SK-N-SH (cell line): ENCODE measurements at regions not wholly inside any gene's neighbourhood (a gene's known extent, or its start where the extent isn't known, plus 50 kb on each side); places are given as distances from the start of the nearest gene placed in this dataset.

Experiments used
- CTCF ChIA-PET: fragments of 300-600, 350-600 bp; formaldehyde crosslinking; extraction: SDS; loops from one replicate; lab custom pipeline; 2021; lab: Yijun Ruan, JAX
- POLR2A ChIA-PET: fragments of 350-600 bp; sonication (Branson Sonifier 250); formaldehyde crosslinking; extraction: SDS; loops from one replicate; lab custom pipeline; 2020; ENCODE audit warnings: antibody characterized with exemption, inconsistent platforms; lab: Yijun Ruan, JAX
- DNase-seq: peaks from one replicate; pipeline ENCODE4 v3.0.0; 2012
- H2AFZ ChIP-seq: fragments of 200-600 bp; sonication (generic); 2 replicates; pipeline ENCODE4 v1.8.1; 2016; ENCODE audit warnings: antibody characterized with exemption, mild to moderate bottlenecking, low read depth
- H3F3A ChIP-seq: fragments of 200-600 bp; sonication (generic); replicated peaks from 2 replicates; pipeline ENCODE3; 2016; ENCODE audit warnings: antibody characterized with exemption, mild to moderate bottlenecking; ENCODE audit not compliant: insufficient read depth
- H3K27ac ChIP-seq, 2 experiments: fragments of 200-500 bp in 1 of 2; fragments of 200-600 bp in 1 of 2; sonication (Bioruptor generic) in 1 of 2; sonication (generic), shearing (Covaris generic) in 1 of 2; 2 replicates each; pipeline versions ENCODE4 v1.5.1 to v1.6.1; 2014 to 2016; ENCODE audit warnings: low read depth in 2 of 2, inconsistent platforms in 1 of 2, low read length in 1 of 2, mild to moderate bottlenecking in 1 of 2, mixed read lengths in 1 of 2
- H3K27me3 ChIP-seq: fragments of 200-600 bp; sonication (generic), shearing (Covaris generic); 2 replicates; pipeline ENCODE4 v1.6.1; 2016; ENCODE audit warnings: mixed run types; ENCODE audit not compliant: insufficient read depth
- H3K36me3 ChIP-seq, 2 experiments: fragments of 200-500 bp in 1 of 2; fragments of 200-600 bp in 1 of 2; sonication (Bioruptor generic) in 1 of 2; sonication (generic) in 1 of 2; replicated peaks in 1 of 2; 2 replicates each; pipeline versions ENCODE3 to v1.5.1; 2014 to 2016; ENCODE audit warnings: low read length in 1 of 2, mild to moderate bottlenecking in 1 of 2; ENCODE audit not compliant: insufficient read depth in 2 of 2, control insufficient read depth in 1 of 2
- H3K4me1 ChIP-seq, 2 experiments: fragments of 200-500 bp in 1 of 2; fragments of 200-600 bp in 1 of 2; sonication (Bioruptor generic) in 1 of 2; sonication (generic), shearing (Covaris generic) in 1 of 2; 2 replicates each; pipeline versions ENCODE4 v1.5.1 to v1.6.1; 2014 to 2016; ENCODE audit warnings: low read depth in 1 of 2, low read length in 1 of 2, mixed run types in 1 of 2; ENCODE audit not compliant: insufficient read depth in 2 of 2, control insufficient read depth in 1 of 2
- H3K4me2 ChIP-seq: fragments of 200-600 bp; sonication (generic), shearing (Covaris generic); 2 replicates; pipeline ENCODE4 v1.6.1; 2017; ENCODE audit warnings: mixed run types
- H3K4me3 ChIP-seq, 2 experiments: fragments of 200-500 bp in 1 of 2; fragments of 200-600 bp in 1 of 2; sonication (Bioruptor generic) in 1 of 2; sonication (generic), shearing (Covaris generic) in 1 of 2; 2 replicates each; pipeline versions ENCODE4 v1.5.1 to v1.8.1; 2014 to 2016; ENCODE audit warnings: low read depth in 2 of 2, inconsistent platforms in 1 of 2, low read length in 1 of 2, mild to moderate bottlenecking in 1 of 2, mixed read lengths in 1 of 2, moderate library complexity in 1 of 2
- H3K79me2 ChIP-seq: fragments of 200-600 bp; sonication (generic); 2 replicates; pipeline ENCODE4 v1.8.1; 2017; ENCODE audit warnings: mild to moderate bottlenecking; ENCODE audit not compliant: insufficient read depth
- H3K9ac ChIP-seq: fragments of 200-600 bp; sonication (generic); 2 replicates; pipeline ENCODE4 v1.6.1; 2017; ENCODE audit warnings: mixed run types
- H3K9me2 ChIP-seq: fragments of 200-600 bp; sonication (generic); 2 replicates; pipeline ENCODE4 v1.6.1; 2017; ENCODE audit warnings: mixed run types
- H3K9me3 ChIP-seq: fragments of 200-600 bp; sonication (generic); 2 replicates; pipeline ENCODE4 v1.6.1; 2017; ENCODE audit warnings: mixed run types, mild to moderate bottlenecking, moderate library complexity
- H4K20me1 ChIP-seq: fragments of 200-600 bp; sonication (generic); 2 replicates; pipeline ENCODE4 v1.6.1; 2017; ENCODE audit warnings: mild to moderate bottlenecking, mixed run types; ENCODE audit not compliant: insufficient read depth
- ELF1 ChIP-seq: IDR thresholded peaks from 2 replicates; pipeline ENCODE4 v1.4.0; 2012
- EP300 ChIP-seq, 2 experiments: IDR thresholded peaks; 2 replicates each; pipeline versions ENCODE4 v1.4.0 to v1.6.1; 2012; ENCODE audit warnings: borderline replicate concordance in 1 of 2, low read depth in 1 of 2, low read length in 1 of 2
- EZH2phosphoT487 ChIP-seq: fragments of 200-600 bp; sonication (generic); IDR thresholded peaks from 2 replicates; pipeline ENCODE4 v1.6.1; 2017; ENCODE audit warnings: low read depth, mixed run types, mild to moderate bottlenecking, antibody characterized with exemption, moderate library complexity, borderline replicate concordance
- GABPA ChIP-seq: IDR thresholded peaks from 2 replicates; pipeline ENCODE4 v1.4.0; 2012; ENCODE audit warnings: low read depth, mild to moderate bottlenecking
- GATA2 ChIP-seq: sonication (generic); formaldehyde crosslinking; IDR thresholded peaks from 2 replicates; pipeline ENCODE4 v1.5.0; 2020; ENCODE audit warnings: mild to moderate bottlenecking, missing genetic modification reagents
- NFIC ChIP-seq: IDR thresholded peaks from 2 replicates; pipeline ENCODE4 v1.4.0; 2012; ENCODE audit warnings: borderline replicate concordance
- RXRA ChIP-seq: IDR thresholded peaks from 2 replicates; pipeline ENCODE4 v1.4.0; 2012; ENCODE audit warnings: low read depth, mild to moderate bottlenecking, borderline replicate concordance
- TCF12 ChIP-seq: IDR thresholded peaks from 2 replicates; pipeline ENCODE4 v1.4.0; 2012
- TEAD4 ChIP-seq: IDR thresholded peaks from 2 replicates; pipeline ENCODE4 v1.4.0; 2012; ENCODE audit warnings: mild to moderate bottlenecking, borderline replicate concordance; ENCODE audit not compliant: insufficient read depth
- YY1 ChIP-seq: IDR thresholded peaks from 2 replicates; pipeline ENCODE4 v1.4.0; 2012; ENCODE audit warnings: low read depth, mild to moderate bottlenecking
- WGBS: methylation state at CpG from one replicate; pipeline ENCODE4 v1.1.6; 2017; ENCODE audit warnings: low lambda C conversion rate; 5-methylcytosine and 5-hydroxymethylcytosine counted together
- TF ChIP-seq, protein P1 (sequence below): IDR thresholded peaks from 2 replicates; pipeline ENCODE4 v1.6.1; 2012; ENCODE audit warnings: mild to moderate bottlenecking, low read depth, low read length, moderate library complexity
- TF ChIP-seq, protein P2 (sequence below): fragments of 150-350 bp; IDR thresholded peaks from 2 replicates; pipeline ENCODE4 v1.6.1; 2016; ENCODE audit warnings: mild to moderate bottlenecking, low read depth, low read length
- TF ChIP-seq, protein P3 (sequence below): fragments of 200-600 bp; sonication (generic); IDR thresholded peaks from 2 replicates; pipeline ENCODE4 v1.6.1; 2017; ENCODE audit warnings: antibody characterized with exemption, mild to moderate bottlenecking, moderate library complexity

DNA sequence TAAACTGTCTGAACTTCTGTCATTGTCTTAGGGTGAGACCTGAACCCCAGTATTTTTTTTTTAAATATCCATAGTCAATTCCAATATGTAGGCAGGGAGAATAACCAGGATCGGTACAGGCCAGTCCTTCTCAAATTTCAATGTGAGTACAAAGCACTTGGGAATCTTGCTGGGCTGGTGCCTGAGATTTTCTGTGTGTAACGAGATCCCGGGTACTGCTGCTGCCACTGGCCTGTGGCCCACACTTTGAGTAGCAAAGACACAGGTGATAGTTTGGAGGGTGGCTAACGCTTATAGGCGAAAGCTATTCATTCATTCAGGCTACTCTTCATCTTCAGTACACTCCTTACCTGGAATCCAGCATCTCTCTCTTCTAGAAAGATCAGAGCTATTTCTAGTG, 923.6 kb upstream of the TENM3 start:
- H3K4me2 ChIP-seq, result no peak overlapping the region
- no peaks in the 10 kb centered on the region for H3K27me3 ChIP-seq
- no peak overlapping the region for H3K27ac ChIP-seq
- no peak overlapping the region for H3K9ac ChIP-seq
- H3K9me3 ChIP-seq, result no peaks in the 10 kb centered on the region
- WGBS, result 55% methylated on average over 5 of the region's 5 CpGs
- no peaks in the 10 kb centered on the region for H3K36me3 ChIP-seq
- TF ChIP-seq, protein P1, sequence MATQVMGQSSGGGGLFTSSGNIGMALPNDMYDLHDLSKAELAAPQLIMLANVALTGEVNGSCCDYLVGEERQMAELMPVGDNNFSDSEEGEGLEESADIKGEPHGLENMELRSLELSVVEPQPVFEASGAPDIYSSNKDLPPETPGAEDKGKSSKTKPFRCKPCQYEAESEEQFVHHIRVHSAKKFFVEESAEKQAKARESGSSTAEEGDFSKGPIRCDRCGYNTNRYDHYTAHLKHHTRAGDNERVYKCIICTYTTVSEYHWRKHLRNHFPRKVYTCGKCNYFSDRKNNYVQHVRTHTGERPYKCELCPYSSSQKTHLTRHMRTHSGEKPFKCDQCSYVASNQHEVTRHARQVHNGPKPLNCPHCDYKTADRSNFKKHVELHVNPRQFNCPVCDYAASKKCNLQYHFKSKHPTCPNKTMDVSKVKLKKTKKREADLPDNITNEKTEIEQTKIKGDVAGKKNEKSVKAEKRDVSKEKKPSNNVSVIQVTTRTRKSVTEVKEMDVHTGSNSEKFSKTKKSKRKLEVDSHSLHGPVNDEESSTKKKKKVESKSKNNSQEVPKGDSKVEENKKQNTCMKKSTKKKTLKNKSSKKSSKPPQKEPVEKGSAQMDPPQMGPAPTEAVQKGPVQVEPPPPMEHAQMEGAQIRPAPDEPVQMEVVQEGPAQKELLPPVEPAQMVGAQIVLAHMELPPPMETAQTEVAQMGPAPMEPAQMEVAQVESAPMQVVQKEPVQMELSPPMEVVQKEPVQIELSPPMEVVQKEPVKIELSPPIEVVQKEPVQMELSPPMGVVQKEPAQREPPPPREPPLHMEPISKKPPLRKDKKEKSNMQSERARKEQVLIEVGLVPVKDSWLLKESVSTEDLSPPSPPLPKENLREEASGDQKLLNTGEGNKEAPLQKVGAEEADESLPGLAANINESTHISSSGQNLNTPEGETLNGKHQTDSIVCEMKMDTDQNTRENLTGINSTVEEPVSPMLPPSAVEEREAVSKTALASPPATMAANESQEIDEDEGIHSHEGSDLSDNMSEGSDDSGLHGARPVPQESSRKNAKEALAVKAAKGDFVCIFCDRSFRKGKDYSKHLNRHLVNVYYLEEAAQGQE, result no peak
- TF ChIP-seq EZH2phosphoT487 (no peak), GATA2 (no peak), EP300 (IDR thresholded peaks at IDR 0.05; ENCODE audit: borderline replicate concordance in 1 of 2, low read depth in 1 of 2, low read length in 1 of 2) (no peak), TEAD4 (no peak), TCF12 (no peak)
- TF ChIP-seq, protein P2, sequence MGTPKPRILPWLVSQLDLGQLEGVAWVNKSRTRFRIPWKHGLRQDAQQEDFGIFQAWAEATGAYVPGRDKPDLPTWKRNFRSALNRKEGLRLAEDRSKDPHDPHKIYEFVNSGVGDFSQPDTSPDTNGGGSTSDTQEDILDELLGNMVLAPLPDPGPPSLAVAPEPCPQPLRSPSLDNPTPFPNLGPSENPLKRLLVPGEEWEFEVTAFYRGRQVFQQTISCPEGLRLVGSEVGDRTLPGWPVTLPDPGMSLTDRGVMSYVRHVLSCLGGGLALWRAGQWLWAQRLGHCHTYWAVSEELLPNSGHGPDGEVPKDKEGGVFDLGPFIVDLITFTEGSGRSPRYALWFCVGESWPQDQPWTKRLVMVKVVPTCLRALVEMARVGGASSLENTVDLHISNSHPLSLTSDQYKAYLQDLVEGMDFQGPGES, result no peak
- DNase-seq, result no peak
- no peaks in the 10 kb centered on the region for H3K79me2 ChIP-seq
- no peaks in the 10 kb centered on the region for H3K9me2 ChIP-seq
- no peaks in the 10 kb centered on the region for H4K20me1 ChIP-seq
- no peak overlapping the region for H3K4me3 ChIP-seq
- ChIA-PET POLR2A (no interaction called here), CTCF (no interaction called here)
- H3F3A ChIP-seq, result no peaks in the 10 kb centered on the region
- no peak overlapping the region for H2AFZ ChIP-seq
- H3K4me1 ChIP-seq, result no peaks in the 10 kb centered on the region

DNA sequence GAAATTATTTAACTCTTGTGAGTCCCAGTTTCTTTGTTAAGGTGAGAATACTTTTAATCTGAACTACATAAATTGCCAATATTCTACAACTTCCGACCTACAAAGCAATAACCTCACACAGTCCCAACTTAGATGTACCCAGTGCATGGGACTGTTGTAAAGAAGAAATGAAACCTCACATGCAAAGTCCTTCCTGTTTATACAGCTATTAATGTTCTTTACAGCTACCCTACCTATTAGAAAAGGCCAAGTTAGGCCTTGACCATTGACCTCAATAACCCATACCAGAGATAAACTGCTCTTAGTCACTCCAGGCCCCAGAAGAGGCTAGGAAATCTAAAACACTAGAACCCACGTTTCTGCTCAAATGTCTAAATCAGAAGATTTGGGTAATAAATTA, 920.1 kb upstream of the TENM3 start:
- Histone ChIP-seq H3F3A (no peaks in the 10 kb centered on the region), H3K36me3 (no peaks in the 10 kb centered on the region), H2AFZ (no peak overlapping the region), H3K79me2 (no peaks in the 10 kb centered on the region), H3K9me2 (no peaks in the 10 kb centered on the region; the same call in 1 of the 2 replicates), H3K4me1 (no peaks in the 10 kb centered on the region), H4K20me1 (no peaks in the 10 kb centered on the region), H3K9ac (no peak overlapping the region), H3K27me3 (no peaks in the 10 kb centered on the region), H3K4me3 (no peak overlapping the region), H3K27ac (no peak overlapping the region), H3K9me3 (no peaks in the 10 kb centered on the region), H3K4me2 (no peak overlapping the region)
- ChIA-PET CTCF (interaction anchor here (0.6 kb wide), 1 partner anchor 17 kb away, joined by 3 read pairs; no protein-coding TSS in a partner anchor), POLR2A (no interaction called here)
- 20% methylated on average over 2 of the region's 2 CpGs for WGBS
- TF ChIP-seq, protein P3, sequence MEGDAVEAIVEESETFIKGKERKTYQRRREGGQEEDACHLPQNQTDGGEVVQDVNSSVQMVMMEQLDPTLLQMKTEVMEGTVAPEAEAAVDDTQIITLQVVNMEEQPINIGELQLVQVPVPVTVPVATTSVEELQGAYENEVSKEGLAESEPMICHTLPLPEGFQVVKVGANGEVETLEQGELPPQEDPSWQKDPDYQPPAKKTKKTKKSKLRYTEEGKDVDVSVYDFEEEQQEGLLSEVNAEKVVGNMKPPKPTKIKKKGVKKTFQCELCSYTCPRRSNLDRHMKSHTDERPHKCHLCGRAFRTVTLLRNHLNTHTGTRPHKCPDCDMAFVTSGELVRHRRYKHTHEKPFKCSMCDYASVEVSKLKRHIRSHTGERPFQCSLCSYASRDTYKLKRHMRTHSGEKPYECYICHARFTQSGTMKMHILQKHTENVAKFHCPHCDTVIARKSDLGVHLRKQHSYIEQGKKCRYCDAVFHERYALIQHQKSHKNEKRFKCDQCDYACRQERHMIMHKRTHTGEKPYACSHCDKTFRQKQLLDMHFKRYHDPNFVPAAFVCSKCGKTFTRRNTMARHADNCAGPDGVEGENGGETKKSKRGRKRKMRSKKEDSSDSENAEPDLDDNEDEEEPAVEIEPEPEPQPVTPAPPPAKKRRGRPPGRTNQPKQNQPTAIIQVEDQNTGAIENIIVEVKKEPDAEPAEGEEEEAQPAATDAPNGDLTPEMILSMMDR, result no peak
- TF ChIP-seq RXRA, result no peak
- no peak for TF ChIP-seq NFIC
- TF ChIP-seq YY1, result no peak
- no peak for TF ChIP-seq ELF1
- TF ChIP-seq GABPA, result no peak
- DNase-seq, result no peak
